SU-DHL-6 (cell line): ENCODE measurements at regions not wholly inside any gene's neighbourhood (a gene's known extent, or its start where the extent isn't known, plus 50 kb on each side); places are given as distances from the start of the nearest gene placed in this dataset.

Experiments
- H2AFZ ChIP-seq: fragments of 200-600 bp; sonication (generic); 2 replicates; pipeline ENCODE4 v1.6.1; 2014; ENCODE audit warnings: low read depth, mild to moderate bottlenecking, moderate library complexity, mixed read lengths, antibody characterized with exemption, low read length; ENCODE audit not compliant: severe bottlenecking
- H3F3A ChIP-seq: fragments of 200-600 bp; shearing (Covaris generic); 2 replicates; pipeline ENCODE4 v1.6.0; 2016; ENCODE audit warnings: antibody characterized with exemption, mild to moderate bottlenecking; ENCODE audit not compliant: insufficient read depth
- H3K27ac ChIP-seq: fragments of 200-600 bp; sonication (generic); 2 replicates; pipeline ENCODE4 v1.5.1; 2016; ENCODE audit warnings: low read depth, mild to moderate bottlenecking, low read length, moderate library complexity, mixed read lengths
- H3K27me3 ChIP-seq: fragments of 200-600 bp; sonication (generic), shearing (Covaris generic); 2 replicates; pipeline ENCODE4 v1.6.0; 2014; ENCODE audit warnings: mild to moderate bottlenecking, low read length
- H3K36me3 ChIP-seq: fragments of 200-600 bp; sonication (generic); 2 replicates; pipeline ENCODE4 v1.6.1; 2014; ENCODE audit warnings: mild to moderate bottlenecking, low read length, mixed read lengths
- H3K4me2 ChIP-seq: fragments of 300-600, 200-600 bp; shearing (Covaris generic), sonication (generic); 2 replicates; pipeline ENCODE4 v1.6.0; 2014; ENCODE audit warnings: low read length, low read depth, mild to moderate bottlenecking; ENCODE audit not compliant: poor library complexity, severe bottlenecking
- H3K4me3 ChIP-seq: fragments of 200-600 bp; sonication (generic); 2 replicates; pipeline ENCODE4 v1.5.1; 2014; ENCODE audit warnings: antibody characterized with exemption, low read length, mild to moderate bottlenecking, mixed read lengths; ENCODE audit not compliant: insufficient read depth, poor library complexity, severe bottlenecking
- H3K79me2 ChIP-seq: fragments of 200-600 bp; sonication (generic); 2 replicates; pipeline ENCODE4 v1.6.1; 2014; ENCODE audit warnings: mild to moderate bottlenecking, low read length, moderate library complexity; ENCODE audit not compliant: insufficient read depth
- H3K9ac ChIP-seq: fragments of 200-600 bp; sonication (generic); 2 replicates; pipeline ENCODE4 v1.7.0; 2014; ENCODE audit warnings: mild to moderate bottlenecking, low read length
- H3K9me2 ChIP-seq: fragments of 200-600 bp; sonication (generic); replicated peaks from 2 replicates; pipeline ENCODE4 v1.6.1; 2014; ENCODE audit warnings: low read length; ENCODE audit not compliant: insufficient read depth
- H3K9me3 ChIP-seq: fragments of 200-600 bp; sonication (generic); 2 replicates; pipeline ENCODE4 v1.6.1; 2014; ENCODE audit warnings: low read length, mixed read lengths; ENCODE audit not compliant: insufficient read depth
- H4K20me1 ChIP-seq: fragments of 200-600 bp; sonication (generic); 2 replicates; pipeline ENCODE4 v1.6.1; 2014; ENCODE audit warnings: low read depth, mild to moderate bottlenecking, antibody characterized with exemption, low read length, moderate library complexity, mixed read lengths
- CTCF ChIP-seq: fragments of 200-600 bp; sonication (generic); IDR thresholded peaks from one replicate; pipeline ENCODE4 v1.5.1; 2017; ENCODE audit warnings: antibody characterized with exemption, mild to moderate bottlenecking, low read length, moderate library complexity; ENCODE audit not compliant: insufficient read depth, poor library complexity, severe bottlenecking
- EZH2phosphoT487 ChIP-seq: fragments of 200-600 bp; sonication (generic), shearing (Covaris generic); conservative IDR thresholded peaks from 2 replicates; pipeline ENCODE4 v1.6.1; 2018; ENCODE audit warnings: mild to moderate bottlenecking, antibody characterized with exemption, low read length, moderate library complexity, mixed read lengths

GRCh38 chr6:9064156-9064555 is 628.8 kb upstream of the SLC35B3 start:
- no peaks in the 10 kb centered on the region for H3F3A ChIP-seq
- H4K20me1 ChIP-seq = no peaks in the 10 kb centered on the region
- H3K9ac ChIP-seq = no peak overlapping the region
- TF ChIP-seq EZH2phosphoT487 (no peak), CTCF (no peak)
- H3K9me3 ChIP-seq = no peaks in the 10 kb centered on the region
- H3K27me3 ChIP-seq = no peaks in the 10 kb centered on the region
- no peak overlapping the region for H2AFZ ChIP-seq
- no peak overlapping the region for H3K4me3 ChIP-seq
- H3K36me3 ChIP-seq = no peaks in the 10 kb centered on the region
- no peak overlapping the region for H3K27ac ChIP-seq
- no peaks in the 10 kb centered on the region for H3K79me2 ChIP-seq
- H3K4me2 ChIP-seq = no peak overlapping the region
- no peaks in the 10 kb centered on the region for H3K9me2 ChIP-seq

DNA sequence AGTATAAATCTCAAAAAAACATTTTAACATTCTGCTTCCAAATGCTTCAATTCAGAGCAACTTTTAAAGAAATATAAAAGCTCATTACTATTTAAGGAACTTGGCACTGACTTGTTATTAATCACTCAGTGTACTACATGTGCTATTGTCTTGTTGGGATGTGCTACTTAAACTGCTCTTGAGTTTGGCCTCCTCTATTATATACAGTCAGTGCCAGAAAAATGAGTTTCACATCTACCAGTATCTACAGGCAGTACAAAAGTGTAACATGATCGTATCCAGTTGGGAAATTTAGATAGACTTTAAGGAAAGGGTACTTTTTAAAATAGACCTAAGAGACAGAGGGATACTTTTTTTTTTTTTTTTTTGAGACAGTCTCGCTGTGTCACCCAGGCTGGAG is 627.3 kb upstream of the SLC35B3 start:
- Histone ChIP-seq H3K27ac (no peak overlapping the region), H3K4me2 (no peak overlapping the region), H3K27me3 (no peaks in the 10 kb centered on the region), H3K9me2 (no peaks in the 10 kb centered on the region), H3K36me3 (no peaks in the 10 kb centered on the region), H2AFZ (no peak overlapping the region), H3K9me3 (no peaks in the 10 kb centered on the region), H4K20me1 (no peaks in the 10 kb centered on the region), H3F3A (no peaks in the 10 kb centered on the region), H3K4me3 (no peak overlapping the region), H3K79me2 (no peaks in the 10 kb centered on the region), H3K9ac (no peak overlapping the region)
- TF ChIP-seq CTCF (no peak), EZH2phosphoT487 (no peak)

DNA sequence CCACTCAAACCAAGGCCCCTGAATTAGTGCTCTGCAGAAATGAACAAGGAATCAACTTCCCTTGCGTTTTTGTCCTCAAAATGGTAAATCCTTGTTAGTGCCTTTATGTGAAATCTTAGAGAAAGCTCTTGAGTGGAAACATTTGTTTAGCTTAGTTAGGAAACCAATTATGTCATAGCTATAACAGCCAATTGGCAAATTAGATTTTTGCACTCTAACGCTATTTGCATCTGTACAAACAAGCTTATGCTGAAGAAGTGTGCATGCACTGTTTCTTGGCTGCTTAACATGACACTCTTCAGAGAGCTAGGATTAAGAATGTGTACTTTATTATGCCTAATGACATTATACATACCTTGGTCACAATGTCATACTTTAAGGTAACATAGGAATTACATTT is 622.6 kb upstream of the SLC35B3 start:
- Histone ChIP-seq H3K9ac (no peak overlapping the region), H3K36me3 (no peaks in the 10 kb centered on the region), H3K27me3 (no peaks in the 10 kb centered on the region), H3K9me3 (no peaks in the 10 kb centered on the region), H2AFZ (no peak overlapping the region), H3K9me2 (0 out of 2 replicates have a peak, but pooled peaks cover 6% of the 10 kb centered on the region), H3K4me3 (no peak overlapping the region), H3K79me2 (no peaks in the 10 kb centered on the region), H4K20me1 (no peaks in the 10 kb centered on the region), H3F3A (no peaks in the 10 kb centered on the region), H3K27ac (no peak overlapping the region), H3K4me2 (no peak overlapping the region)
- TF ChIP-seq CTCF (no peak), EZH2phosphoT487 (no peak)
